HG03039 (cell line): ENCODE measurements at regions not wholly inside any gene's neighbourhood (a gene's known extent, or its start where the extent isn't known, plus 50 kb on each side); places are given as distances from the start of the nearest gene placed in this dataset.
"Not testable (repeated sequence)": the region's sequence is repeated elsewhere in the genome, so short reads cannot be mapped to it uniquely, and the experiment has no call there.

Source experiments
- ATAC-seq: cut with Tn5 transposase; IDR thresholded peaks from one replicate; pipeline ENCODE4 v1.9.1; 2021; ENCODE audit warnings: mild to moderate bottlenecking, moderate library complexity; ENCODE audit not compliant: unreplicated experiment

GRCh38 chr21:17682924-17683323 lies 70.2 kb upstream of the BTG3 start:
- ATAC-seq, result no peak

- ATAC-seq, result peak; percentile 93
Observed at GRCh38 chr21:17679002-17679600, 66.4 kb upstream of the BTG3 start.

- not testable (repeated sequence) for ATAC-seq
Observed at GRCh38 chr21:17676930-17677329, 64.2 kb upstream of the BTG3 start.

GRCh38 chr21:17674106-17674505 lies 61.4 kb upstream of the BTG3 start:
- no peak for ATAC-seq

GRCh38 chr21:17673261-17674020 lies 60.7 kb upstream of the BTG3 start:
- ATAC-seq, result no peak

GRCh38 chr21:17671733-17672132 lies 59.0 kb upstream of the BTG3 start:
- no peak for ATAC-seq

- no peak for ATAC-seq
Observed at GRCh38 chr21:17668479-17669140, 55.9 kb upstream of the BTG3 start.

- no peak for ATAC-seq
Observed at GRCh38 chr21:17667256-17667655, 54.6 kb upstream of the BTG3 start.
